ENCODE measurements at regions not wholly inside any gene's neighbourhood (a gene's known extent, or its start where the extent isn't known, plus 50 kb on each side); places are given as distances from the start of the nearest gene placed in this dataset.
"Not testable (repeated sequence)": the region's sequence is repeated elsewhere in the genome, so short reads cannot be mapped to it uniquely, and the experiment has no call there.

DNA sequence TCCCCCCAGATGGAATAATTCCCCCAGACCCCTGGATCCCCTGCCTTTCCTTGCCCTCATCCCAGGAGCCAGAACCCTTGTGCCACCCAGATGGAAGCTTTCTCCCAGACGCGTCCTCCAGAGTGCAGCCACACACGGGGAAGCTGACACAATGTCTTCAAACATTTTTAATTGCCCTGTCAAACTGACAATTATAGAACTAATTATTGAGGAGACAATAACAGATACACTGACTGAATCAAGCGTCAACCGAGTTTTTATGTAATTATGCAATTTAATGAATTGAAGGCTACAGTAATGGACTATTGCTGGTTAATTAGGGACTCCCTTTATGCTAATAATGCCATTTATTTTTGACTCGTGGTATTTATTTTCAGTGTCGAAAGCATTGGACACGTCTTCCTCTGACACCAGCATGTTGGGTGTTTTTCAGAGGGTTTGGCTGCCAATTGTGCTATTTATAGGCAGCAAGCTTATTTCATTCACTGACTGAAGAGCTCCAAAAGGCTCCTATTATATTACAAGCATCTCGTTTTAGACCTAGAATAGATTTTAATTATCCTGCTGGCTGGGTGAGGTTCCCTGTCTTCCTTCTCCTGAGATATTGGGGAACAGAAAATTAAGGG, 298.2 kb upstream of the C16orf82 start:
- DNase-seq (ENCODE audit: low read depth in 2 of 2, low spot score in 1 of 2) = no peak

GRCh38 chr16:26770547-26770946, 296.2 kb upstream of the C16orf82 start:
- no peak for DNase-seq (ENCODE audit: low read depth in 2 of 2, low spot score in 1 of 2)

- no peak for DNase-seq (ENCODE audit: low read depth in 2 of 2, low spot score in 1 of 2)
Observed at GRCh38 chr16:26772503-26772902, 294.2 kb upstream of the C16orf82 start.

DNA sequence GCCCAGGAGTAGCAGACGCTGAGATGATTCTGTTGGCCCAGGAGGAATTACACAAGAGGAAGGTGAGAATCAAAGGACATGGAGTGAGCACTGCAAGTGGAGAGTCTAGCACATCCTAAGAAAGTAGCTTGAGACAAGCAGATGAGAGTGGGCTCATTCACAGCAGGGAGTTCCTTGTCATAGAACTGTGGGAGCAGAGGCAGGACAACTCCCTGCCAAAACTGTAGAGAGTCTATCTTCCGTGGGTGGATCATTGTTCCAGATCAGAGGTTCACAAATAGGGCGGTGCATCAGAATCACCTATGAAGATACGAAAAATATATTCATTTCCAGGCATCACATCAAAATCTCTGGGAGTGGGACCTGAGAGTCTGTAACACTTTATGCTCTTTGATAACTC, 288.9 kb upstream of the C16orf82 start:
- no peak for DNase-seq (ENCODE audit: low read depth in 2 of 2, low spot score in 1 of 2)

DNA sequence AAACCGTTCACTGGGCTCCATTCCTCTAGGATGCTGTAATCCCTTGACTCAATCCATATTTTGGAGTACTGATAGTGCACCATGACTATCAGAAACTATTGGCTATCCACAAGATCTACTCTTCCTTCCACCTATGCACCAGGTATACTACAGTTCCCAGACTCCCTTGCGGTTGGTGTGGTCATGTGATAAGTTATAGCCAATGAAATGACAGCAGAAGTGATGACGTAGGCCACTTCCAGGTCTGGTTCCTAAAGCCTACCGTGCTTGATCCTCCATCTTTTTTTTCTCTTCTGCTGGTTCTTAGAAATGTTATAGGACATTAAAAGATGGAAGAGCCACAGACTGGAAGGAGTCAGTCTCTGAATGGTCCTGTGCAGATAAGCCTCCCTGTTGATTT, 278.8 kb upstream of the C16orf82 start:
- DNase-seq (ENCODE audit: low read depth in 2 of 2, low spot score in 1 of 2) = no peak

GRCh38 chr16:26791169-26791568, 275.6 kb upstream of the C16orf82 start:
- DNase-seq (ENCODE audit: low read depth in 2 of 2, low spot score in 1 of 2) = no peak

GRCh38 chr16:26795184-26795583, 271.5 kb upstream of the C16orf82 start:
- DNase-seq (ENCODE audit: low read depth in 2 of 2, low spot score in 1 of 2) = no peak

GRCh38 chr16:26801628-26802027, 265.1 kb upstream of the C16orf82 start:
- DNase-seq (ENCODE audit: low read depth in 2 of 2, low spot score in 1 of 2) = no peak

DNA sequence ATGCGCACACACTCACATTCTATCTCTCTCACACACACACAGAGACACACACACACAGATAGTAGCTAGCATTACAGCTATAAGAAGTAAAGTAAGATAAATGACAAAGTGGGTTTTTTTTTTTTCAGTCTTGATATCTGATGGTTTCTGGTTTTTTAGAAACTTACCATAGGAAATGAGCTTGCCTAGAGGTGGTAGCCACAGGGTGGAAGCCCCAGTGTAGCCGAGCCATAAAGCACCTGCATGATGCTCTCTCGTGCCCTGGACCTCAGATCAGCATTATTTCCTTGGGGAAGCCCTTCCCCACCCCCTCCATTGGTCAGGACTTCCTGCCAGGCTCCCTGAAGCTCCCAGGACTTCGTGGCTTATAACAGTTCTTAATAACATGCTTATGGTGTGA, 264.3 kb upstream of the C16orf82 start:
- no peak for DNase-seq (ENCODE audit: low read depth in 2 of 2, low spot score in 1 of 2)

- no peak for DNase-seq (ENCODE audit: low read depth in 2 of 2, low spot score in 1 of 2)
Observed at GRCh38 chr16:26802965-26803364, 263.8 kb upstream of the C16orf82 start.

DNA sequence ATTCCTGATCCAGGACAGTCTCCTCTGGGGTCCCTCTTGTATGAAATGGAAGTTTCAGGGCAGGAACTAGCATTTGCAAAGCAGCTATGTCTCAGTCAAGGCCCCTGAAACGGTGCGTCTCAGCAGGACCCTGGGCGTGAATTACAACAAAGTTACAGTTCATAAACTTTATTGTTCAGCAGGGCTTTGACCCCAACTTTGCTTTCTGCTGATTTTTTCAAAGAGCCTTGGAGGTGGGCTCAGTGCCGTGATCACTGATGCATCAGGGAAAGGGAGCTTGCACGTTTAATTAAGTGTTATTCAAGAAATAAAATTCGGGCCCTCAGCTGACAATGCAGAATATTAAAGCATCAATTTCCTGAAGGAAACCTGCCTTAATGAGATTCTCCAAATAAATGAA, 260.1 kb upstream of the C16orf82 start:
- no peak for DNase-seq (ENCODE audit: low read depth in 2 of 2, low spot score in 1 of 2)

DNA sequence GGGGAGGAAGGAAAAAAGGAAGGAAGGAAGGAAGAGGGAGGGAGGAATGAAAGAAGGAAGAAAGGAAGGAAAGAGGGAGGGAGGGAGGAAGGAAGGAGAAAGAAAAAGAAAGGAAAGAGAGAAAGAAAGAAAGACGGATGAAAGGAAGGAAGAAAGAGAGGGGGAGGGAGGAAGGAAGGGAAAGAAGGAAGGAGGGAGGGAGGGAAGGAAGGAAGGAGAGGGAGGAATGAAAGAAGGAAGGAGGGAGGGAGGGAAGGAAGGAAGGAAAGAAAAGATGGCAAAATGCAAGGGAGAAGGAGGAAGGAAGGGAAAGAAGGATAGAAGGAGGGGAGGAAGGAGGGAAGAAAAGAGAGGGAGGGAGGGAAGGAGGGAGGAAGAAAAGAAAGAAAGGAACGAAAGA, 257.3 kb upstream of the C16orf82 start:
- DNase-seq (ENCODE audit: low read depth in 2 of 2, low spot score in 1 of 2) = no peak

DNA sequence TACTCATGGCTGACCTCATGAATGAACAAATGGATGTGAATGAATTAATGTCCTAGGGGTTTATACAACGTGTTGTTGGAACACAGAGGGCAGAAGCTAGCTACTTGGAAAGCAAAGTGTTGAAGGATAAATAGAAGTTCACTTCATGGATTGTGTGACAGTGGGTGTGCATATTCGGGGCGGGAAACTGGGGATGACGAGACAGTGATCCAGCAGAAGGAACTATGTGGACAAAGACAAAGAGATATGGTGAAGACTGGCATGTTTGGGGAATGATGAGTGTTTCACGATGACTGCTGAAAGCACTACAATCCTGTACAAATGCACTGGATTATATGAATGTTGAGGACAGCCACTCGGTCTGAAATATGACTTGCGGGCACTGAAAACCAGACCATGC, 250.5 kb upstream of the C16orf82 start:
- DNase-seq (ENCODE audit: low read depth in 2 of 2, low spot score in 1 of 2) = no peak

GRCh38 chr16:26816885-26817571, 249.7 kb upstream of the C16orf82 start:
- no peak for DNase-seq (ENCODE audit: low read depth in 2 of 2, low spot score in 1 of 2)

GRCh38 chr16:26818393-26818792, 248.3 kb upstream of the C16orf82 start:
- DNase-seq (ENCODE audit: low read depth in 2 of 2, low spot score in 1 of 2) = no peak

DNA sequence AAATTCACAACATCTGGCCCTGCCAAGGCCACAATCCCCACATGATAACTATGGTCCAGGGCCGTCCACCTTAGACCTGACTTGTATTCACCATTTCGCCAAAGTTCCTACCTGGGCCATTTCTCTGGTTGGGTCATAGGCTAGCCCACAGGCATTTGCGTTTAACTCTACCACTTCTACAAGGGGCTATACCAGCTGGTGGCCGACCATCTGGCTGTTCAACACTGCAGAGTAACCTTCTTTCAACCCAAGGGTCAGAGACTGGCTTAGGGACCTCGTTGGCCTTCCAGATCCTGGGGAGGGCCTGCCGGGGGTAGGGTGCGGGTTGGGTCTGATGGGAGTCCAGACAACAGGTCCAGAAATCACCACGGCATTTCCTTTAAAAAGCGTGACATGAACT, 242.3 kb upstream of the C16orf82 start:
- DNase-seq (ENCODE audit: low read depth in 2 of 2, low spot score in 1 of 2) = no peak

- no peak for DNase-seq (ENCODE audit: low read depth in 2 of 2, low spot score in 1 of 2)
Observed at GRCh38 chr16:26826500-26826899, 240.2 kb upstream of the C16orf82 start.

- DNase-seq (ENCODE audit: low read depth in 2 of 2, low spot score in 1 of 2) = no peak
Observed at GRCh38 chr16:26827386-26827785, 239.3 kb upstream of the C16orf82 start.

DNA sequence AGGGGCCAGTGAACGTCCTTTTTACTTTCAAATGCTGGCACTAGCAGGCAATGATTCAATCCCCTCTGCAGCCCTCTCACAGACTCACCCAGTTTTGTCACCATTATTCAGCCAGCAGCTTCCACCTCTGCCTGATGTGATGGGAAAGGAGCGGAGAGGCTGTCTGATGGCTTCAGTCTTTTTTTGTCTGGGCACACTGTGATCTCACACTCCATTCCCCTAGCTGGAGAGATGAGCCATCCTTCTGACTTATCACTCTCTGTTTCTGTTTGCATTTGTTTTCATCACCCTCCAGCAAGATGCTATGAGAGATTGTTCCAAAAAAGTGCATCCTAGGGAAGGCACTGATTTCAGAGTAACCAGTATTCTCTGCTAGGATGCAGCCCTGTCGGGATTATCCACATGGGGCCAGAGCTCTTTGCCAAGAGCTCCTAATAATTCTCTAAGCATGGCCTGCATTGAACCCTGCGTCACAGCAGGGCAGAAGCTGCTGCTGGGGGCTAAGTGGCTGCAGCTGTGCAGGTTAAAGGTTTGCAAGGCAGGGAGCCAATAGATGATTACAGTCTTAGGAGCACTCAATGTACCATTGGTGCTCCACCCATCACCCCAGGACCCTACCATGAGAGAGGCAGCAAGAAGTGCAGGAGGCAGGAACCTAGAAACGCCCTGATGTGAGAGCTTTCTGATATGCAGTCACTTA, 236.1 kb upstream of the C16orf82 start:
- DNase-seq (ENCODE audit: low read depth in 2 of 2, low spot score in 1 of 2) = no peak

DNA sequence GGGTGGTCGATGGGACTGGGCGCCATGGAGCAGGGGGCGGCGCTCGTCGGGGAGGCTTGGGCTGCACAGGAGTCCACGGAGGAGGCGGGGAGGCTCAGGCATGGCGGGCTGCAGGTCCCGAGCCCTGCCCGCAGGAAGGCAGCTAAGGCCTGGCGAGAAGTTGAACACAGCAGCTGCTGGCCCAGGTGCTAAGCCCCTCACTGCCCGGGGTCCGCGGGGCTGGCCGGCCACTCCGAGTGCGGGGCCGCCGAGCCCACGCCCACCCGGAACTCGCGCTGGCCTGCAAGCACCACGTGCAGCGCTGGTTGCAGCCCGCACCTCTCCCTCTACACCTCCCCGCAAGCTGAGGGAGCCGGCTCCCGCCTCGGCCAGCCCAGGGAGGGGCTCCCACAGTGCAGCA, 230.6 kb upstream of the C16orf82 start:
- DNase-seq (ENCODE audit: low read depth in 2 of 2, low spot score in 1 of 2) = not testable (repeated sequence)

DNA sequence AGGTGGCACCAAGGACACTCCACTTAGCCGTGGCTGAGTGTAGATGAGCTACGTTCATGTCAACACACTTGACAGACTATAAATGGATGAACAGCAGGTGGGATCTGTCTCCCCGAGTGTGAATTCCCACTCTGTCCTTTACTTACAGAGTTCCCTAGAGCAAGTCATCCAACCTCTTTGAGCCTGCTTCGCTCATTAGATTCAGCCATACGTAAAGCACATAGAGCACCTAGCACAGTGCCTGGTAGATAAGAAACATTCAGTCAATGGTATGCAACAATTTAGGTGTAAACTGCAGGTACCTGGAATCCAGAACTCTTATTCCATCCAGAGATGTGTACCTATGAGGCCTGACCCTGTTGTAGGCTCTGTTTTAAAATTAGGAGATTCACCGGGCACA, 227.8 kb upstream of the C16orf82 start:
- DNase-seq (ENCODE audit: low read depth in 2 of 2, low spot score in 1 of 2) = no peak

- no peak for DNase-seq (ENCODE audit: low read depth in 2 of 2, low spot score in 1 of 2)
Observed at GRCh38 chr16:26840691-26841090, 226.0 kb upstream of the C16orf82 start.

DNA sequence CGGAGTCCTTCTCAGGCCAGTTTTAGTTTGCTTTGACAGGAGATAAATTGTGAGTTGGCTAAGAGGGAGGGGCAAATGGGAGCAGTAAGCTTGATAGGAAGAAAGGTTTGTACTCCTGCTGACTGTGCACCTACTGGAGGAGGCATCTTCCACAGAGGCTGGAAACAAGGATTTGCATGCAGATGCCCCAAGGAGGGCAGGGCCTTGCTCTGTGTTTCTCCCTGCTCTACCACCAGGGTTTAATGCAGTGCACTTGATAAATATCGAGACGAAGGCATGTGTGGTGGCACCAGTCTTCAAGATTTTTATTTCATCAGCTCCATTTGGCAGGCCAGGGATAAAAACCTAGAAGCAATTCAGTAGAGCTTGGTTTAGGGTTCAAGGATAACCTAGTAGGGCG, 210.5 kb upstream of the C16orf82 start:
- no peak for DNase-seq (ENCODE audit: low read depth in 2 of 2, low spot score in 1 of 2)
